Mesenchymal stem cell (in vitro differentiated cells and primary cell): ENCODE measurements at regions not wholly inside any gene's neighbourhood (a gene's known extent, or its start where the extent isn't known, plus 50 kb on each side); places are given as distances from the start of the nearest gene placed in this dataset.
A peak's percentile ranks its signal among the peaks of the same experiment; 100 is the strongest.

Experiments
- DNase-seq: peaks from one replicate; pipeline ENCODE4 v3.0.0-alpha.2; 2013
- H2AFZ ChIP-seq: one replicate; pipeline ENCODE4 v1.6.1; 2013; ENCODE audit warnings: low read depth, mild to moderate bottlenecking, control low read depth, inconsistent platforms, low read length, moderate library complexity
- H2AK5ac ChIP-seq: 2 replicates; pipeline ENCODE4 v1.6.1; 2013; ENCODE audit warnings: low read length, moderate library complexity, mild to moderate bottlenecking, inconsistent platforms; ENCODE audit not compliant: severe bottlenecking
- H2BK120ac ChIP-seq: one replicate; pipeline ENCODE4 v1.6.1; 2013; ENCODE audit warnings: low read depth, mild to moderate bottlenecking, inconsistent platforms, low read length, moderate library complexity
- H2BK12ac ChIP-seq, 2 experiments: one replicate each; pipeline ENCODE4 v1.6.1; 2013; ENCODE audit warnings: inconsistent platforms in 2 of 2, low read length in 2 of 2, mild to moderate bottlenecking in 2 of 2, moderate library complexity in 2 of 2, control low read depth in 1 of 2
- H2BK15ac ChIP-seq: one replicate; pipeline ENCODE4 v1.6.1; 2013; ENCODE audit warnings: mild to moderate bottlenecking, low read depth, inconsistent platforms; ENCODE audit not compliant: poor library complexity, severe bottlenecking
- H2BK5ac ChIP-seq: 2 replicates; pipeline ENCODE4 v1.6.1; 2013; ENCODE audit warnings: low read depth, mild to moderate bottlenecking, low read length, control low read depth, inconsistent platforms; ENCODE audit not compliant: poor library complexity, severe bottlenecking
- H3K14ac ChIP-seq, 2 experiments: one replicate each; pipeline ENCODE4 v1.6.1; 2013; ENCODE audit warnings: inconsistent platforms in 2 of 2, low read length in 2 of 2, control low read depth in 1 of 2, mild to moderate bottlenecking in 1 of 2, moderate library complexity in 1 of 2
- H3K18ac ChIP-seq, 2 experiments: one replicate each; pipeline ENCODE4 v1.6.1; 2013; ENCODE audit warnings: inconsistent platforms in 2 of 2, low read length in 2 of 2, control low read depth in 1 of 2, low read depth in 1 of 2, mild to moderate bottlenecking in 1 of 2
- H3K23ac ChIP-seq, 2 experiments: one replicate each; pipeline ENCODE4 v1.6.1; 2013; ENCODE audit warnings: inconsistent platforms in 2 of 2, low read length in 2 of 2, mild to moderate bottlenecking in 2 of 2, moderate library complexity in 2 of 2, control low read depth in 1 of 2
- H3K27ac ChIP-seq: 2 replicates; pipeline ENCODE4 v1.5.1; 2013; ENCODE audit warnings: mild to moderate bottlenecking, moderate library complexity, low read length, control low read depth, inconsistent platforms; ENCODE audit not compliant: poor library complexity, severe bottlenecking
- H3K27me3 ChIP-seq, 2 experiments: 2 replicates each; pipeline versions ENCODE4 v1.6.1 to v1.7.0; 2013; ENCODE audit warnings: low read length in 2 of 2, mild to moderate bottlenecking in 2 of 2, moderate library complexity in 2 of 2, control low read depth in 1 of 2, inconsistent platforms in 1 of 2; ENCODE audit not compliant: control insufficient read depth in 1 of 2, insufficient read depth in 1 of 2
- H3K36me3 ChIP-seq, 2 experiments: 2 replicates each; pipeline versions ENCODE4 v1.6.1 to v1.7.0; 2013; ENCODE audit warnings: low read length in 2 of 2, control low read depth in 1 of 2, inconsistent platforms in 1 of 2, low read depth in 1 of 2, mild to moderate bottlenecking in 1 of 2; ENCODE audit not compliant: insufficient read depth in 2 of 2, control insufficient read depth in 1 of 2
- H3K4ac ChIP-seq, 2 experiments: one replicate each; pipeline ENCODE4 v1.6.1; 2013; ENCODE audit warnings: inconsistent platforms in 2 of 2, low read length in 2 of 2, mild to moderate bottlenecking in 2 of 2, moderate library complexity in 2 of 2, control low read depth in 1 of 2, low read depth in 1 of 2
- H3K4me1 ChIP-seq: 2 replicates; pipeline ENCODE4 v1.6.1; 2013; ENCODE audit warnings: low read depth, low read length, control low read depth; ENCODE audit not compliant: control insufficient read depth, insufficient read depth
- H3K4me2 ChIP-seq: 2 replicates; pipeline ENCODE4 v1.6.1; 2013; ENCODE audit warnings: low read length, mild to moderate bottlenecking, inconsistent platforms; ENCODE audit not compliant: poor library complexity, severe bottlenecking
- H3K4me3 ChIP-seq, 2 experiments: 2 replicates each; pipeline versions ENCODE4 v1.5.1 to v1.7.0; 2013; ENCODE audit warnings: low read length in 2 of 2, mild to moderate bottlenecking in 2 of 2, control low read depth in 1 of 2, low read depth in 1 of 2; ENCODE audit not compliant: insufficient read depth in 1 of 2
- H3K79me1 ChIP-seq: replicated peaks from 2 replicates; pipeline ENCODE4 v1.6.1; 2013; ENCODE audit warnings: mild to moderate bottlenecking, control low read depth, low read length, inconsistent platforms; ENCODE audit not compliant: poor library complexity, severe bottlenecking
- H3K9ac ChIP-seq: 2 replicates; pipeline ENCODE4 v1.7.0; 2013; ENCODE audit warnings: mild to moderate bottlenecking, low read length, moderate library complexity
- H3K9me3 ChIP-seq: 2 replicates; pipeline ENCODE4 v1.7.0; 2013; ENCODE audit warnings: mild to moderate bottlenecking, low read length; ENCODE audit not compliant: control insufficient read depth
- H4K8ac ChIP-seq: one replicate; pipeline ENCODE4 v1.6.1; 2013; ENCODE audit warnings: inconsistent platforms, mild to moderate bottlenecking, low read length, moderate library complexity
- H4K91ac ChIP-seq: one replicate; pipeline ENCODE4 v1.6.1; 2013; ENCODE audit warnings: mild to moderate bottlenecking, low read length, inconsistent platforms
- WGBS: methylation state at CpG from one replicate; pipeline ENCODE4 v1.1.7; 2013; ENCODE audit warnings: mixed read lengths; 5-methylcytosine and 5-hydroxymethylcytosine counted together

DNA sequence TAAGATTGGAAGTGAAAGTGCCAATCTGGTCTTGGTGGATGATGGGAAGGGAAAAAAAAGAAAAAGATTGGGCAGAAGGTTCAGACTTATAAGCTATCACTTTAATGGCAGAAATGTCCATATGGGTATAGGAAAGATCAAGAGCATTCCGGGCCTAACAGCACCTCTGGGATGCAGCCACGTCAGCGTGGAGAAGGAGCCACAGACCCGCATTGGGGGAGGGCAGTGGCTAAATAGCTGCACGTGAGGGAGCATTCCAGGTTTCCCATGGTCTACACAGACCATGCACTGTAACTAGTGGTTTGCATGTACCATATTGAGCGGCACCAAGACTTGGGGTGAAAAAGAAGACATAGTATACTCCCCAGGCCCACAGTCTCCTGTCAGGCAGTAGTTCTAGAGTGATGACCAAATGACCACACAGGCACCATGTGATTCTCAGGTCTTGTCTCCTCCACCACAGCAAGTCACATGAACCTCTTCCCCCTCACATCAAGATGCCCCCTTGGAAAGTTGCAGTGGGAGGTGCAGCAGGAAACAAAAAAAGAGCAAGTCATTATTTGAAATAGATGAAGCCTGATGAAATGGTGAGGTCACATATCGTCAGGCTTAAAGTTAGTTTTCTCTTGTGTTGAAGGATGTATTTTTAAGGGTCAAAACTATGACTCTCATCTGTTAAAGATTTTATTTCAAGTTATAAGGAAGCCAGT lies 94.4 kb upstream of the TNFAIP3 start:
- Histone ChIP-seq H3K36me3 (no peaks in the 10 kb centered on the region), H3K27ac (no peak overlapping the region), H2AK5ac (no peak overlapping the region), H2BK120ac (no peak overlapping the region), H3K23ac (no peak overlapping the region), H2AFZ (no peak overlapping the region), H3K14ac (peak overlapping the region in 1 of 2 experiments; percentile 26), H4K8ac (no peak overlapping the region), H3K18ac (no peak overlapping the region), H3K4me2 (no peak overlapping the region), H4K91ac (peak overlapping the region; percentile 62), H3K4me3 (no peak overlapping the region), H3K9me3 (no peaks in the 10 kb centered on the region), H2BK15ac (no peak overlapping the region), H3K27me3 (no peaks in the 10 kb centered on the region), H2BK5ac (no peak overlapping the region), H2BK12ac (peak overlapping the region in 1 of 2 experiments; percentile 29), H3K79me1 (no peaks in the 10 kb centered on the region), H3K4ac (peak overlapping the region in 1 of 2 experiments; percentile 47), H3K9ac (no peak overlapping the region), H3K4me1 (no peaks in the 10 kb centered on the region)
- 93% methylated on average over 6 of the region's 7 CpGs for WGBS
- no peak for DNase-seq

DNA sequence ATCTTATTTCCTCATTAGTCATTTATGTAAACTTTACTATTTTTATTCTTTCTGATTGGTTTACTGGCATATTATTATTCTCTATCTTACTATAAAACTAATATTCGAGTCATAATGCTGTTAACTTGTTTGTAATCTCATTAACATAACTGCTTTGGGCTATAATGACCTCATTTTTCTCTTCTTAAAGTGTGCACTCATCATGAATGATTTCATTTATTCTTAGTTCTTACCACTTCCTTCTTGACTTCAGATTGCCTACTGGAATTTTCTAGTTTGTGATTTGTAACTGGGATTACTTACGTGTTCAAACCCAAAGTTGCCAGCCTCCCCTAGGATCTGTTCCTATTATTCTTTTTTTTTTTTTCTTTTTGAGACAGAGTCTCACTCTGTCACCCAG lies 91.8 kb upstream of the TNFAIP3 start:
- Histone ChIP-seq H4K8ac (no peak overlapping the region), H3K14ac (no peak overlapping the region), H2BK120ac (no peak overlapping the region), H2AK5ac (no peak overlapping the region), H4K91ac (no peak overlapping the region), H3K4ac (no peak overlapping the region), H3K4me1 (no peaks in the 10 kb centered on the region), H3K4me3 (no peak overlapping the region), H3K79me1 (no peaks in the 10 kb centered on the region), H3K9ac (no peak overlapping the region), H3K9me3 (no peaks in the 10 kb centered on the region), H3K18ac (peak overlapping the region in 1 of 2 experiments; percentile 50), H2AFZ (no peak overlapping the region), H2BK5ac (no peak overlapping the region), H3K23ac (no peak overlapping the region), H3K27me3 (no peaks in the 10 kb centered on the region), H2BK15ac (no peak overlapping the region), H3K36me3 (no peaks in the 10 kb centered on the region), H3K27ac (no peak overlapping the region), H2BK12ac (no peak overlapping the region), H3K4me2 (no peak overlapping the region)
- no peak for DNase-seq
- 91% methylated on average over 1 of the region's 2 CpGs for WGBS

DNA sequence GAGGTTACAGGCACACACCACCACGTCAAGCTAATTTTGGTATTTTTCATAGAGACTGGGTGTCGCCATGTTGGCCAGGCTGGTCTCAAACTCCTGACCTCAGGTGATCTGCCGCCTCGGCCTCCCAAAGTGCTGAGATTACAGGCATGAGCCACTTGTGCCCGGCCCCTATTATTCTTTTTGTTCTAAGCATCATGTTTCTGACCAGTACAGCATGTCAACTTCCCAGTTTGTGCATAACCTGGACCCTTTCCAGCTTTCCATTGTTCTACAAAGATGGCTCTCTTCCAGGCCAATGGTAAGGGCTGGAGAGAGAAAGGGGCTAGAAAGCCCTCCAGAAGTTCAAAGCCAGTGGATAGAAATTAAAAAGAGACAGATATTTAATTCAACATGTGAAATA lies 91.3 kb upstream of the TNFAIP3 start:
- Histone ChIP-seq H3K27me3 (no peaks in the 10 kb centered on the region), H3K4ac (no peak overlapping the region), H4K91ac (no peak overlapping the region), H3K14ac (no peak overlapping the region), H2AK5ac (no peak overlapping the region), H3K4me2 (no peak overlapping the region), H3K23ac (no peak overlapping the region), H3K79me1 (no peaks in the 10 kb centered on the region), H3K4me3 (no peak overlapping the region), H2BK5ac (no peak overlapping the region), H3K18ac (peak overlapping the region; percentile 14 to 50), H2BK12ac (peak overlapping the region in 1 of 2 experiments; percentile 28), H3K36me3 (no peaks in the 10 kb centered on the region), H3K9ac (no peak overlapping the region), H3K4me1 (no peaks in the 10 kb centered on the region), H2BK120ac (no peak overlapping the region), H4K8ac (peak overlapping the region; percentile 7), H3K9me3 (no peaks in the 10 kb centered on the region), H2AFZ (no peak overlapping the region), H2BK15ac (no peak overlapping the region), H3K27ac (no peak overlapping the region)
- over 99% methylated on average over 5 of the region's 5 CpGs for WGBS
- DNase-seq: no peak

DNA sequence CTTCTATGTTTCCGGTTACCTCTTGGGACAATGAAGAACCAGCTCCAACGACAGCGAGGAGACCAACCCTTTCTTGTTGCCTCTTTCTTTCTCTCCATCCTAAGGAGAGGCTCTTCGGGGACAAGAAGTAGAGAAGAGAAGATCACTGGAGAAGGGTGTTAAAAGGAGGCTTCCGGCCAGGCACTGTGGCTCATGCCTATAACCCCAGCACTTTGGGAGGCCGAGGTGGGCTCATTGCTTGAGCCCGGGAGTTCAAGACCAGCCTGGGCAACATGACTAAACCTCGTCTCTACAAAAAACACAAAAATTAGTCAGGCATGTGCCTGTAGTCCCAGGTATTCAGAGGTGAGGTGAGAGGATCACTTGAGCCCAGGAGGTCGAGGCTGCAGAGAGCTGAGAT lies 90.8 kb upstream of the TNFAIP3 start:
- Histone ChIP-seq H3K4ac (peak overlapping the region in 1 of 2 experiments; percentile 0), H3K79me1 (no peaks in the 10 kb centered on the region), H3K36me3 (no peaks in the 10 kb centered on the region), H3K4me3 (no peak overlapping the region), H3K27me3 (no peaks in the 10 kb centered on the region), H4K91ac (no peak overlapping the region), H3K9ac (no peak overlapping the region), H2BK15ac (peak overlapping the region; percentile 45), H4K8ac (peak overlapping the region; percentile 46), H3K14ac (no peak overlapping the region), H3K4me2 (no peak overlapping the region), H2AFZ (no peak overlapping the region), H2AK5ac (no peak overlapping the region), H3K4me1 (no peaks in the 10 kb centered on the region), H3K18ac (peak overlapping the region; percentile 46 to 51), H2BK5ac (no peak overlapping the region), H2BK12ac (peak overlapping the region; percentile 45 to 90), H2BK120ac (peak overlapping the region; percentile 74), H3K27ac (no peak overlapping the region), H3K9me3 (no peaks in the 10 kb centered on the region), H3K23ac (no peak overlapping the region)
- WGBS: 91% methylated on average over 9 of the region's 9 CpGs
- no peak for DNase-seq
